ENCODE measurements at regions not wholly inside any gene's neighbourhood (a gene's known extent, or its start where the extent isn't known, plus 50 kb on each side); places are given as distances from the start of the nearest gene placed in this dataset.

DNA sequence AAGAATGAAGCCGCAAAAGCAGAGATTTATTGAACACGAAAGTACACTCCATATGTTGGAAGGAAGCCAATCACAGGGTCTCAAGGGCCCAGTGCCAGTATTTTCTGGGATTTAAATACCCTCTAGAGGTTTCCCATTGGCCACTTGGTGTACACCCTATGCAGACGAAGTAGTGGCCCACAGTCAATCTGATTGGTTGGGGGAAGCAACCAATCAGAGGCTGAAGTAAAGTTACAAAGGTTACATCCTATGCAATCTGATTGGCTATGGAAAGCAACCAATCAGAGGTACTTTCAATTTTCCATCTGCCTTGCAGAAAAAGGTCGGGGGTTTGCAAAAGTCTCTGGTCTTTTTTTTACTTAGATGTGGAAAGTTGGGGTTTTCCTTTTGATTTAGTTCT, 481.3 kb upstream of the NRP1 start:
- Mint-ChIP-seq H3K9me3 (no peaks in the 10 kb centered on the region), H3K4me1 (peaks cover 5% of the 10 kb centered on the region), H3K27ac (no peak overlapping the region), H3K27me3 (no peaks in the 10 kb centered on the region), H3K36me3 (no peaks in the 10 kb centered on the region), H3K4me3 (no peak overlapping the region)
- no peak for ATAC-seq

DNA sequence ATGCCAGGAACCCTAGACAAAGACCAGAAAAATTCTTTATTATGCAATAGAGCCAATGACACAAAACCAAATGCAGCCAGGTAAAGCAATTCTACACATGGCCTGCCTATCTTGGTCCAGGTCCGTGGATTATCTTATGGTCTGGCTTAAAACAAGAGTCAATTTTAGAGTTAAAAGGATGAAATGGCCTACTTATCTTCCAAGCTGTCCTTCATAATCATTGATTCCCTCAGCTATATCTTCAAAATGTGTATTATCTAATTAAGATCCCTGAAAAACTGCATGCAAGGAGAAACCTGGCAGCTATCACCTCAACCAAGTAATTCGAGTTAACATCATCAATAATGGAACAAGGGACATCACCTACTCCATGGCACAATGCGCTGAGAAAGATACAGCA, 479.4 kb upstream of the NRP1 start:
- ATAC-seq, result no peak
- Mint-ChIP-seq H3K4me1 (peaks cover 5% of the 10 kb centered on the region), H3K27ac (no peak overlapping the region), H3K27me3 (no peaks in the 10 kb centered on the region), H3K4me3 (no peak overlapping the region), H3K36me3 (no peaks in the 10 kb centered on the region), H3K9me3 (no peaks in the 10 kb centered on the region)

DNA sequence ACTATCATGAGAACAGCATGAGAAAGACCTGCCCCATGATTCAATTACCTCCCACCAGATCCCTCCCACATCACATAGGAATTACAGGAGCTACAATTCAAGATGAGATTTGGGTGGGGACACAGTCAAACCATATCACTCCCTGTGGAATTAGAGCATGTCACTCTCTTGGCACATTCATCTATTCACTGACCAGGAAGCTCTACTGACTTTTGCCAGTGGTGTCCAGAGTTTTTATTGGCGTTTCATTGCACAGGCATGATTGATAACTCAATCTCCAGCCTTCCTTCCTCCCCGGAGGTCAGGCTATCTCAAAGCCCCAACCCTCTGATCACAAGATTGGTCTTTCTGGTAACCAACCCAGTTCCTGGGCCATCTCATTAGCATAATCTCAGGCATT, 478.9 kb upstream of the NRP1 start:
- Mint-ChIP-seq H3K4me3 (no peak overlapping the region), H3K4me1 (peaks cover 3% of the 10 kb centered on the region), H3K27ac (no peak overlapping the region), H3K9me3 (no peaks in the 10 kb centered on the region), H3K27me3 (no peaks in the 10 kb centered on the region), H3K36me3 (no peaks in the 10 kb centered on the region)
- ATAC-seq, result no peak

DNA sequence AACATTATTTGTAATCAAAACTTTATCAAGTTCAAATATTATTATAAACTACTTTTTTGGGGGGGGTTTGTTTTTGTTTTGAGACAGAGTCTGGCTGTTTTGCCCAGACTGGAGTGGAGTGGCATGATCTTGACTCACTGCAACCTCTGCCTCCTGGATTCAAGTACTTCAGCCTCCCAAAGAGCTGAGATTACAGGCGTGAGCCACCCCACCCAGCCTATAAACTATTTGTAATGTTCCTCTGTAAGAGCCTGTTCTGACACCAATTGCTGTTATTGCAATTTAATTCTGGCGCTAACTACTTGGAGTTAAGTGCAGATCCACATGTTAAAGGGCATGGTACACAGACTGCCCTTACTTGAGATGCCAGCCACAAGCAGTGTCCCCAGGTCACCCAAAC, 478.1 kb upstream of the NRP1 start:
- ATAC-seq, result no peak
- Mint-ChIP-seq H3K27ac (no peak overlapping the region), H3K4me3 (no peak overlapping the region), H3K36me3 (no peaks in the 10 kb centered on the region), H3K27me3 (no peaks in the 10 kb centered on the region), H3K9me3 (no peaks in the 10 kb centered on the region), H3K4me1 (no peaks in the 10 kb centered on the region)

DNA sequence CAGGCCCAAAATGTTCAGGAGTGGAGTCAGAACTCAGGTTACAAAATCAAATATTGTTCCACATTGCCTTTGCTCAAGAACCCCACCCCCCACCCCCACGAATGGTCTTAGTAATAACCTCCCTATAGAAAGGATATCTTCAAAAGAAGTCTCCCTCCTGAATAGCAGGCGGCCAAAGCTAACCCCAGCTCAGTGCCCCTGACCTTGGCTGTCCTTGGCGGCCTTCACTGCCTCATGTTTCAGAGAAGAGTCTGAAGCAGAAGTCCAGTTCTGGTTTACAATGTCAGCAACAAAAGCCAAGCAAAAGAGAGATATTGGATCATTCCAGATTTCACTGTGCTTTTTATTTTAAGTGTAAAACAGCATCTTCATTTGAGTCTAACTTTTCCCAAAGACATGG, 476.5 kb upstream of the NRP1 start:
- Mint-ChIP-seq H3K36me3 (no peaks in the 10 kb centered on the region), H3K4me3 (no peak overlapping the region), H3K27me3 (no peaks in the 10 kb centered on the region), H3K9me3 (no peaks in the 10 kb centered on the region), H3K27ac (no peak overlapping the region), H3K4me1 (no peaks in the 10 kb centered on the region)
- no peak for ATAC-seq

DNA sequence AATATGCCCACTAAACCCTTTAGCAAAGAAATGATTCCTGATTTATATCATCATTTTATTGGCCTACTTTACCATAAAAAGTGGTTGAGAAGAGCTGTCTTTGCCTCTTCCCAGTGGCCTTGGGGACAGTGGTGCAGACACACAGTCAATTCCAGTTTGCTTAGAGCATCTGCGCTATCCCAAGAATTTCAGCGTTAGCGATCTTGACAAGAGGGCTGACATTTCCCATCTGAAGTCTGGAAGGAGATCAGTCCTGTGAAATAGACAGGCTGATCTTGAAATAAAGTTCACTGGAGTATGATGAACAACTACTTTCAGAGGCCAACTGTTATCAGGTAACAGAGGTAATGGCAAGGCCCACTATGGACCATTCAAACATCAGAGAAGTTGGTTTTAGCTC, 475.3 kb upstream of the NRP1 start:
- Mint-ChIP-seq H3K4me3 (no peak overlapping the region), H3K27ac (no peak overlapping the region), H3K4me1 (no peaks in the 10 kb centered on the region), H3K27me3 (no peaks in the 10 kb centered on the region), H3K9me3 (no peaks in the 10 kb centered on the region), H3K36me3 (no peaks in the 10 kb centered on the region)
- no peak for ATAC-seq

DNA sequence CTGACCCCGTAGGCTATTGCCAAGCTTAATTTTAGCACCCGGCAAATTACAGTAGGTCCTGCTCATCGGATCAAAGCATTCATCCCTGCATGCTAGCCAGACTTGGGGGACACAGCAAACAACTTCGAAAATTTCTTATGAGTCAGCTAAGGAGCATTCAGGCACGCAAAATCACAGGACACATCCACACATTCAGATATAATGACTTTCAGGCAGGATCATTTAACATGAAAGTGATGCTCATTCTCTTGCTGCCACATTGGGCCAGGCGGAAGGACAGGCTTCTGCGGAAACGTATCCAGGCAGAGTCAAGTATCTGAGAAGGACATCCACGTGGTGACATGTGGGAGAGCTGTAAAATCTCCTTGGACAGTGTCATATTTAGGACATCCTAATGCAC, 474.0 kb upstream of the NRP1 start:
- Mint-ChIP-seq H3K4me3 (no peak overlapping the region), H3K9me3 (no peaks in the 10 kb centered on the region), H3K27me3 (no peaks in the 10 kb centered on the region), H3K4me1 (no peaks in the 10 kb centered on the region), H3K36me3 (no peaks in the 10 kb centered on the region), H3K27ac (no peak overlapping the region)
- ATAC-seq, result no peak

DNA sequence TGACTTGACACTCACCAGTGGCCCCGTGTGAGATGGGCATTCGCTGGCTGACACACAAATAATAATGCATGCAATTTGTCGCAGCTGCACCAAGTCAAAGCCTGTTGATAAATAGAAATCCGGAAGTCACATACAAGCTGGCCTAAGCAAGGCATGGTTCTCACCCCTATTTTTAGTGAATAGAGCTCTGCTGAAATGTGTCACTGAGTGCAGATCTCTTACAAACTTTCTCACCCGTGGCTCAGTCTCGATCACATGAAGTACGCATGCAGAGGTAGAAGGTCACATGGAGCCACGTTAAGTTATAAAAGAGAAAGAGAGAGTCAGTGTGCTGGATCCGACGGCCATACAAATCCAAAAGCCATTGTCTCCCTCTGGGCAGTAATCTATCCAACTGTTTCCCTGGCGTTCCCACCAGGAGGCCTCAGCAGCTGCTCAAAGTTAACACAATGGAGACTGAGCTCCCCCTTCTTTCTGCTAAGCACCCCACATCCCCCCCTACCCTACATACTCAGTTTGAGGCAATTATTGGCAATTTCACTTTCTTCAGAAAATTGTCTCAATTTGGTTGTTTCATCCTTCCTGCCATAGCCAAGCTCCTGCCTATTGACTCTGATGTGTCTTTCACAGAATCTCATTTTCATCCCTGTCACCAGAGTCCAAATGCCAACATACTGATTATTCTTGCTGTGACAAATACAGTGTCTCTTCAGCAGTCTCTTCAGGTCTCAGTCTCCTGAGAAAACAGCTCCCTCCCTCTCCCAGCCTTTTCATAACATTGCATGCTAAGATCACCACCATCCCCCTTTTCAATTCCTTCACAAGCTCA, 473.3 kb upstream of the NRP1 start:
- Mint-ChIP-seq H3K4me1 (no peaks in the 10 kb centered on the region), H3K4me3 (no peak overlapping the region)
- no peak for ATAC-seq

DNA sequence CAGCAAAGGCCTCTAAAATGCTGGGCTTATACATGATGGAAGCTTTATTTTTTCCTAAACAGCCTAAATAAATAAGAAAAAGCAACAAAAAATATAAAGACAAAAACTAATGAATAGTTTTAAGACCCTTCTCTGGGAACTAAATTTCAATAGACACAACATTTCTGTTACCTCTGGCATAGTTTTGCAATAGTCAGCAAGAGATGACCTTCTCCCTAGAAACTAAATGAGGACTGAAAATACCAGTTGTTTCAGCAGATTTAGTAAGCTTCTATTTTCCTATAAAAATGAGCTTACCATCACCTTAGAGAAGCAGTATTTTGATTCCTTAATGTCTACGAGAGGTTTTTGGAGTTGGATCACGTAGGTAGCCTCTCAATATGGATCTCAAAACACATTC, 471.4 kb upstream of the NRP1 start:
- H3K36me3 Mint-ChIP-seq, result no peaks in the 10 kb centered on the region
- ATAC-seq, result no peak
- H3K27me3 Mint-ChIP-seq, result no peaks in the 10 kb centered on the region
- no peaks in the 10 kb centered on the region for H3K9me3 Mint-ChIP-seq
- H3K27ac Mint-ChIP-seq, result no peak overlapping the region
- H3K4me3 Mint-ChIP-seq, result no peak overlapping the region
- no peaks in the 10 kb centered on the region for H3K4me1 Mint-ChIP-seq

More for the DNA sequence above, 473.3 kb upstream of the NRP1 start:
- Mint-ChIP-seq H3K36me3 (no peaks in the 10 kb centered on the region), H3K27me3 (no peaks in the 10 kb centered on the region), H3K9me3 (no peaks in the 10 kb centered on the region), H3K27ac (no peak overlapping the region)

DNA sequence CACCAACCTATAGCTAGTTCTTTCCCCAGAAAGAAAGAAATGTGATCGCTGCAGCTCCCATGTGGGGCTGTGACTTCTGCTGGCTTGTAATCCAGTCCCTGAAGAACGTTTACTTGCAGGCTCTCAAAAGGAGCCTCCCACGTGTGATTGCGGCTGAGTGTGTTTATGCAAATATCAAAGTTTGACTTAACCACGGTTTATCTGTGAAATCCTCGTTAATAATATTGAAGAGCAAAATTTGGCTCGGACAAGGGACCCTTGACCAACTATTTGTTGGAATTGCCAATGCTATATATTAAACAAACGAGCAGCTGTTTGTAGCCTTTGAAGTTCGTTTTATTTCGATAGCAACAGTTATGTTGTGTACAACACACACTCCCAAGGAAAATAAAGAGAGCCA, 470.1 kb upstream of the NRP1 start:
- Mint-ChIP-seq H3K9me3 (no peaks in the 10 kb centered on the region), H3K27ac (no peak overlapping the region), H3K27me3 (no peaks in the 10 kb centered on the region), H3K4me3 (no peak overlapping the region), H3K4me1 (no peaks in the 10 kb centered on the region), H3K36me3 (no peaks in the 10 kb centered on the region)
- ATAC-seq, result no peak

DNA sequence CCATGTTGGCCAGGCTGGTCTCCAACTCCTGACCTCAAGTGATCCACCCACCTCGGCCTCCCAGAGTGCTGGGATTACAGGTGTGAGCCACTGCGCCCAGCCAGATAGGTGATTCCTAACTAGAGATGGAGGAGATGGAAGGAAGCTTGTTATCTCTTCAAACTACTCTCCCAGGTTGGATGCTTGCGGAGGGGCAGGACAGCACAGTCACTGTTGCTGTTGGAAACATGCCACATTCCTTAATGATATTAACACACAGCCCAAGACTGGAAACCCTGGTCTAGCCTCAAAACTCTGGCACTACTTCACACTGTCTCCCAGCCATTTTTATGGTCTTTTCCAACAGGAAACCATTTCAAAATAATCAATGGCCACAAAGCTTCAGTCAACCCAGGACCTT, 468.8 kb upstream of the NRP1 start:
- ATAC-seq, result no peak
- Mint-ChIP-seq H3K9me3 (no peaks in the 10 kb centered on the region), H3K4me3 (no peak overlapping the region), H3K27me3 (no peaks in the 10 kb centered on the region), H3K4me1 (no peaks in the 10 kb centered on the region), H3K27ac (no peak overlapping the region), H3K36me3 (no peaks in the 10 kb centered on the region)

DNA sequence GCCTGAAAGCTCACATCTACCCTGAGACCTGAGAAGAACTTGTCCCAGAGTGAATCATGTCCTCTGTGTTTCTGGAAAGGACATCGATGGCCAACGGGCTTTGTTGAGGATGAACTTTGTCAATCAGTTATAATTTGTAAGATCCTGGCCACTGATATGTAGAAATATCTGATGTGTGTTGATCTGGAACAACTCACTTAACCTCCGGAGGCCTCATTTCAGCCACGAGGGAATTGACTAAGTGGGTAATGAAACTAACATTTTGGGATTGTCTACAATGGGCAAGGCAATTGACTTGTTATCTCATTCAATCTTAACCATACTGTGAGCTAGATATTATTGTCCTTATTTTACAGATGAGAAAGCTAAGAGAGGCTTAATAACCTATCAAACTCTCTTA, 468.1 kb upstream of the NRP1 start:
- no peak for ATAC-seq
- no peaks in the 10 kb centered on the region for H3K27me3 Mint-ChIP-seq
- no peaks in the 10 kb centered on the region for H3K4me1 Mint-ChIP-seq
- no peak overlapping the region for H3K4me3 Mint-ChIP-seq
- no peak overlapping the region for H3K27ac Mint-ChIP-seq
- no peaks in the 10 kb centered on the region for H3K9me3 Mint-ChIP-seq
- no peaks in the 10 kb centered on the region for H3K36me3 Mint-ChIP-seq

DNA sequence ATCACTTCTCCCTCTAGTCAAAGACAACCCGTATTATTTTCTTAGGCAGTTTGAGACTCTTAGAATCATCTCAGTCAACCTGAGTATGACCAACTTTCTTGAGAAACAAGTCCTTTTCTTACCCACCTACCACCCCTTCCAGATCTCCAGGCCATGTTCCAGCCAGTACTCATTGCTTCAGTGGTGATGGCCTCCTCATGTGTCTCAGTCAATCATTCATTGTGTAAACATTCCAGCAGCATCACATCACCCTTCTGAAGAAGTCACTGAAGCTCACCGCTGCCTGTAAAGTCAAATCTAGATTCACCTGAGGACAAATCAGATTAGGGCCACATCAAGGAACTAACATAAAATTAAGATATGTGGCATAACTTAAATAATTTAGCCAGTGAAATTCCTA, 467.2 kb upstream of the NRP1 start:
- no peaks in the 10 kb centered on the region for H3K4me1 Mint-ChIP-seq
- H3K4me3 Mint-ChIP-seq, result no peak overlapping the region
- H3K9me3 Mint-ChIP-seq, result no peaks in the 10 kb centered on the region
- H3K27me3 Mint-ChIP-seq, result no peaks in the 10 kb centered on the region
- no peaks in the 10 kb centered on the region for H3K36me3 Mint-ChIP-seq
- ATAC-seq, result no peak
- no peak overlapping the region for H3K27ac Mint-ChIP-seq

DNA sequence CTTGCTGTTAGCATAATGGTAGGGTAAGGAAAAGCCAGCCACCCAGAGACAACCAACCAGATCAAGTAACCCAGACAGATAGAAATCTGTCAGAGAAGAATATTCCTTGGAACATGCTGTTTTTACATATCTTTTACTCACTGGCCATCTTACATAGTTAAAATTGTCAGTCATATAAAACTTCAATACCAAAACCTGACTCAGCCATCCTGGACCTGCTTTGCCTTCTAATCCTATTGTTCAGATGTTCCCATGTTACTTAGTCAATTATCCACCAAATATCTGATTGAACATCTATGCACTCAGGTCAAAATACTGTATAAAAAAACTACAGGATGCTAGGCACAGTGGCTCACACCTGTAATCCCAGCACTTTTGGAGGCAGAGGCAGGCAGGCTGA, 466.5 kb upstream of the NRP1 start:
- H3K27me3 Mint-ChIP-seq, result no peaks in the 10 kb centered on the region
- H3K27ac Mint-ChIP-seq, result no peak overlapping the region
- no peaks in the 10 kb centered on the region for H3K4me1 Mint-ChIP-seq
- no peaks in the 10 kb centered on the region for H3K36me3 Mint-ChIP-seq
- no peaks in the 10 kb centered on the region for H3K9me3 Mint-ChIP-seq
- no peak for ATAC-seq
- H3K4me3 Mint-ChIP-seq, result no peak overlapping the region

DNA sequence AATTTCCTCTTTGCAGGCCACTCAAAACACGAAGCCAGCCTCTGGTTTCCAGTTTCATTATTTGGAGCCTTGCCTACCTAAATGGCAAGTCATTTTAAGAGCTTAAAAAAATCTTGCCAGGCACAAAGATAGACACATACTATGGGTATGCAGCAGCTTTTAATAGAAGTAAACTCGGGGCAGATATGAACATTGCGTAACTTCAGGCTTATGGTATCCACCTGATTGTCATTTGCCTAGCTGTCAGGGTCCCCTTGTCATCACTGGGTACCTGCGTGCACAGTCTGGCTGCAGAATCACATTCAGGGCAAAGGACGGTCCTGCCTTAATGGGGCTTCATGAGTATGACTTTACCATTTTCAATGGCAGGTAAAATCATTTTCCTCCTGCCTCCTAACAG, 466.1 kb upstream of the NRP1 start:
- no peak for ATAC-seq
- H3K4me1 Mint-ChIP-seq, result no peaks in the 10 kb centered on the region
- H3K4me3 Mint-ChIP-seq, result no peak overlapping the region

DNA sequence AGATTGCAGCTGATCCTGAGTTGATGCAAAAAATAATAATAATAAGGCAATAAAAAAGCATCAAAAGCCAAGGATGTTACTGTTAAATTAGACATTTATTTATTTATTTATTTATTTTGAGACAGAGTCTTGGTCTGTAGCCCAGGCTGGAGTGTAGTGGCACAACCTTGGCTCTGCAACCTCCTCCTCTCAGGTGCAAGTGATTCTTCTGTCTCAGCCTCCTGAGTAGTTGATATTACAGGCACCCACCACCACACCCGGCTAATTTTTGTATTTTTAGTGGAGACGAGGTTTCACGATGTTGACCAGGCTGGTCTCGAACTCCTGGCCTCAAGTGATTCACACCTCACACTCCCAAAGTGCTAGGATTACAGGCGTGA, 465.5 kb upstream of the NRP1 start:
- Mint-ChIP-seq H3K27ac (no peak overlapping the region), H3K36me3 (no peaks in the 10 kb centered on the region), H3K27me3 (no peaks in the 10 kb centered on the region), H3K4me3 (no peak overlapping the region), H3K9me3 (no peaks in the 10 kb centered on the region), H3K4me1 (no peaks in the 10 kb centered on the region)
- ATAC-seq, result no peak

More for the DNA sequence above, 466.1 kb upstream of the NRP1 start:
- Mint-ChIP-seq H3K27ac (no peak overlapping the region), H3K27me3 (no peaks in the 10 kb centered on the region), H3K36me3 (no peaks in the 10 kb centered on the region), H3K9me3 (no peaks in the 10 kb centered on the region)

All from stimulated activated memory B cell treated with anti-CD40 and anti-IgM and Interleukin-4, amounts not matched to agents 10 μg/mL and 1 μg/mL and 100 μg/mL, for 72 hours (primary cell).